WERI-Rb-1 (cell line): ENCODE measurements at regions not wholly inside any gene's neighbourhood (a gene's known extent, or its start where the extent isn't known, plus 50 kb on each side); places are given as distances from the start of the nearest gene placed in this dataset.

Source experiments
- DNase-seq: peaks from one replicate; pipeline ENCODE4 v3.0.0-alpha.2; 2020
- H3K27ac ChIP-seq: fragments of 250-450 bp; sonication (Bioruptor Pico); 2 replicates; pipeline ENCODE4 v1.5.1; 2020; ENCODE audit warnings: mild to moderate bottlenecking, moderate library complexity
- H3K27me3 ChIP-seq: fragments of 250-450 bp; sonication (Bioruptor Pico); 2 replicates; pipeline ENCODE4 v1.5.1; 2021; ENCODE audit warnings: mild to moderate bottlenecking, low read depth, moderate library complexity; ENCODE audit not compliant: insufficient read depth, severe bottlenecking
- H3K36me3 ChIP-seq: fragments of 250-450 bp; sonication (Bioruptor Pico); 2 replicates; pipeline ENCODE4 v1.5.1; 2020; ENCODE audit warnings: mild to moderate bottlenecking, moderate library complexity
- H3K4me3 ChIP-seq: 2 replicates; pipeline ENCODE4 v1.5.1; 2011; ENCODE audit warnings: low read depth, mild to moderate bottlenecking, control low read depth, low read length
- H3K9me3 ChIP-seq: fragments of 250-450 bp; sonication (Bioruptor Pico); 2 replicates; pipeline ENCODE4 v1.5.1; 2021; ENCODE audit warnings: mild to moderate bottlenecking, moderate library complexity; ENCODE audit not compliant: severe bottlenecking
- CTCF ChIP-seq: IDR thresholded peaks from 2 replicates; pipeline ENCODE4 v1.5.1; 2011; ENCODE audit warnings: low read depth, mild to moderate bottlenecking, control low read depth, inconsistent platforms, low read length

GRCh38 chr20:55582498-55582897 lies 422.8 kb downstream of the CBLN4 start:
- no peaks in the 10 kb centered on the region for H3K9me3 ChIP-seq
- DNase-seq, result no peak
- no peak overlapping the region for H3K4me3 ChIP-seq
- H3K27ac ChIP-seq, result no peak overlapping the region
- peaks cover 11% of the 10 kb centered on the region for H3K27me3 ChIP-seq
- H3K36me3 ChIP-seq, result no peaks in the 10 kb centered on the region
- no peak for TF ChIP-seq CTCF

GRCh38 chr20:55581519-55581918 lies 423.8 kb downstream of the CBLN4 start:
- Histone ChIP-seq H3K27me3 (peaks cover 11% of the 10 kb centered on the region), H3K4me3 (no peak overlapping the region), H3K9me3 (no peaks in the 10 kb centered on the region), H3K27ac (no peak overlapping the region), H3K36me3 (no peaks in the 10 kb centered on the region)
- no peak for TF ChIP-seq CTCF
- no peak for DNase-seq

GRCh38 chr20:55580475-55580874 lies 424.8 kb downstream of the CBLN4 start:
- Histone ChIP-seq H3K36me3 (no peaks in the 10 kb centered on the region), H3K27ac (no peak overlapping the region), H3K27me3 (peaks cover 11% of the 10 kb centered on the region), H3K4me3 (no peak overlapping the region), H3K9me3 (no peaks in the 10 kb centered on the region)
- TF ChIP-seq CTCF, result no peak
- no peak for DNase-seq

- H3K4me3 ChIP-seq, result no peak overlapping the region
- no peak for TF ChIP-seq CTCF
- H3K27ac ChIP-seq, result no peak overlapping the region
- no peaks in the 10 kb centered on the region for H3K9me3 ChIP-seq
- DNase-seq, result no peak
- peaks cover 11% of the 10 kb centered on the region for H3K27me3 ChIP-seq
- no peaks in the 10 kb centered on the region for H3K36me3 ChIP-seq
Observed at GRCh38 chr20:55579802-55580201, 425.5 kb downstream of the CBLN4 start.

- TF ChIP-seq CTCF, result no peak
- H3K4me3 ChIP-seq, result no peak overlapping the region
- DNase-seq, result no peak
- no peak overlapping the region for H3K27ac ChIP-seq
- H3K36me3 ChIP-seq, result no peaks in the 10 kb centered on the region
- no peaks in the 10 kb centered on the region for H3K9me3 ChIP-seq
- H3K27me3 ChIP-seq, result peaks cover 2% of the 10 kb centered on the region
Observed at GRCh38 chr20:55576981-55577380, 428.3 kb downstream of the CBLN4 start.

- no peak for DNase-seq
- peaks cover 10% of the 10 kb centered on the region for H3K27me3 ChIP-seq
- TF ChIP-seq CTCF, result no peak
- H3K9me3 ChIP-seq, result no peaks in the 10 kb centered on the region
- no peak overlapping the region for H3K27ac ChIP-seq
- no peak overlapping the region for H3K4me3 ChIP-seq
- H3K36me3 ChIP-seq, result no peaks in the 10 kb centered on the region
Observed at GRCh38 chr20:55569084-55569483, 436.2 kb downstream of the CBLN4 start.
